GM19240 (cell line): ENCODE measurements at regions not wholly inside any gene's neighbourhood (a gene's known extent, or its start where the extent isn't known, plus 50 kb on each side); places are given as distances from the start of the nearest gene placed in this dataset.
"Not testable (repeated sequence)": the region's sequence is repeated elsewhere in the genome, so short reads cannot be mapped to it uniquely, and the experiment has no call there.

Source experiments
- DNase-seq: peaks from one replicate; pipeline ENCODE4 v3.0.0; 2011; ENCODE audit warnings: low spot score; ENCODE audit not compliant: insufficient read length

- DNase-seq = no peak
Observed at GRCh38 chr5:60101573-60101972, 208.0 kb upstream of the PDE4D start.

- DNase-seq = no peak
Observed at GRCh38 chr5:60092671-60093422, 199.3 kb upstream of the PDE4D start.

- no peak for DNase-seq
Observed at GRCh38 chr5:60086583-60086982, 193.1 kb upstream of the PDE4D start.

- DNase-seq = no peak
Observed at GRCh38 chr5:60084226-60084625, 190.7 kb upstream of the PDE4D start.

GRCh38 chr5:60077292-60077691 lies 183.8 kb upstream of the PDE4D start:
- DNase-seq = no peak

- DNase-seq = no peak
Observed at GRCh38 chr5:60076746-60077145, 183.2 kb upstream of the PDE4D start.

- DNase-seq = no peak
Observed at GRCh38 chr5:60066502-60066901, 173.0 kb upstream of the PDE4D start.

- no peak for DNase-seq
Observed at GRCh38 chr5:60060389-60060788, 166.9 kb upstream of the PDE4D start.

GRCh38 chr5:60056191-60056590 lies 162.7 kb upstream of the PDE4D start:
- DNase-seq = no peak

GRCh38 chr5:60055168-60055567 lies 161.6 kb upstream of the PDE4D start:
- DNase-seq = no peak

GRCh38 chr5:60041996-60042664 lies 148.6 kb upstream of the PDE4D start:
- not testable (repeated sequence) for DNase-seq

GRCh38 chr5:60041508-60041907 lies 148.0 kb upstream of the PDE4D start:
- not testable (repeated sequence) for DNase-seq

- DNase-seq = no peak
Observed at GRCh38 chr5:60036192-60036938, 142.8 kb upstream of the PDE4D start.

GRCh38 chr5:60026161-60026560 lies 132.6 kb upstream of the PDE4D start:
- DNase-seq = no peak

GRCh38 chr5:60024104-60024503 lies 130.6 kb upstream of the PDE4D start:
- DNase-seq = no peak

- DNase-seq = no peak
Observed at GRCh38 chr5:60023255-60023654, 129.7 kb upstream of the PDE4D start.

GRCh38 chr5:60020457-60020856 lies 126.9 kb upstream of the PDE4D start:
- DNase-seq = no peak

GRCh38 chr5:60018960-60019359 lies 125.4 kb upstream of the PDE4D start:
- not testable (repeated sequence) for DNase-seq

- DNase-seq = no peak
Observed at GRCh38 chr5:60018091-60018490, 124.6 kb upstream of the PDE4D start.

- DNase-seq = no peak
Observed at GRCh38 chr5:60014331-60014730, 120.8 kb upstream of the PDE4D start.

GRCh38 chr5:60010853-60011252 lies 117.3 kb upstream of the PDE4D start:
- DNase-seq = no peak

GRCh38 chr5:60010328-60010727 lies 116.8 kb upstream of the PDE4D start:
- DNase-seq = no peak
